B cell (primary cell): ENCODE measurements at regions not wholly inside any gene's neighbourhood (a gene's known extent, or its start where the extent isn't known, plus 50 kb on each side); places are given as distances from the start of the nearest gene placed in this dataset.

Experiments
- ATAC-seq: fragments of 200-7000 bp; cut with Tn5 transposase; one replicate; pipeline ENCODE4 v1.10.0; 2021; ENCODE audit warnings: low read depth, mild to moderate bottlenecking, moderate number of reproducible peaks, moderate library complexity
- CTCF ChIA-PET: fragments of 350-600 bp; sonication (Branson Sonifier 250); formaldehyde crosslinking; loops from one replicate; lab custom pipeline; 2021; ENCODE audit warnings: antibody characterized with exemption, inconsistent platforms; lab: Charles Lee
- POLR2A ChIA-PET: fragments of 350-600 bp; sonication (Branson Sonifier 250); formaldehyde crosslinking; loops from one replicate; lab custom pipeline; 2021; ENCODE audit warnings: antibody characterized with exemption; lab: Charles Lee
- DNase-seq: peaks from one replicate; pipeline ENCODE4 v3.0.0; 2013
- H2AFZ ChIP-seq: 2 replicates; pipeline ENCODE4 v1.6.1; 2012; ENCODE audit warnings: mild to moderate bottlenecking, low read depth, low read length; ENCODE audit not compliant: insufficient read depth, poor library complexity, severe bottlenecking
- H3K27ac ChIP-seq, 2 donors: 1 replicate in 1 of 2; 2 replicates in 1 of 2; pipeline ENCODE4 v1.5.1; 2012 to 2013; ENCODE audit warnings: low read length in 2 of 2, mild to moderate bottlenecking in 2 of 2, moderate library complexity in 1 of 2
- H3K27me3 ChIP-seq, 4 experiments: fragments of 200-600 bp in 1 of 4; sonication (generic) in 1 of 4; replicated peaks in 1 of 4; 1 replicate in 2 of 4; 2 replicates in 2 of 4; pipeline versions ENCODE4 v1.6.1 to v1.7.0; 2013 to 2016; ENCODE audit warnings: low read length in 3 of 4, mild to moderate bottlenecking in 2 of 4, mixed read lengths in 1 of 4, moderate library complexity in 1 of 4; ENCODE audit not compliant: insufficient read depth in 4 of 4, control insufficient read depth in 3 of 4; ENCODE audit errors: control extremely low read depth in 1 of 4
- H3K36me3 ChIP-seq, 2 experiments: replicated peaks in 1 of 2; 1 replicate in 1 of 2; 2 replicates in 1 of 2; pipeline versions ENCODE4 v1.6.1 to v1.7.1; 2013; ENCODE audit warnings: low read length in 1 of 2; ENCODE audit not compliant: insufficient read depth in 2 of 2, control insufficient read depth in 1 of 2; ENCODE audit errors: control extremely low read depth in 1 of 2, extremely low read depth in 1 of 2
- H3K4me1 ChIP-seq, 2 donors: fragments of 200-600 bp in 1 of 2; sonication (generic) in 1 of 2; 1 replicate in 1 of 2; 2 replicates in 1 of 2; pipeline versions ENCODE4 v1.5.1 to v1.6.1; 2013 to 2017; ENCODE audit warnings: low read length in 2 of 2; ENCODE audit not compliant: control insufficient read depth in 2 of 2, insufficient read depth in 2 of 2
- H3K4me2 ChIP-seq: replicated peaks from 2 replicates; pipeline ENCODE3; 2012; ENCODE audit warnings: mild to moderate bottlenecking, low read depth, low read length; ENCODE audit not compliant: poor library complexity, severe bottlenecking
- H3K4me3 ChIP-seq, 5 experiments: fragments of 200-600 bp in 1 of 5; sonication (generic) in 1 of 5; 1 replicate in 3 of 5; 2 replicates in 2 of 5; pipeline versions ENCODE4 v1.5.1 to v1.7.0; 2011 to 2016; ENCODE audit warnings: low read length in 4 of 5, mild to moderate bottlenecking in 4 of 5, low read depth in 2 of 5, control low read depth in 1 of 5, moderate library complexity in 1 of 5; ENCODE audit not compliant: insufficient read depth in 1 of 5; ENCODE audit errors: control extremely low read depth in 1 of 5, extremely low read depth in 1 of 5
- H3K79me2 ChIP-seq: fragments of 200-600 bp; sonication (generic); one replicate; pipeline ENCODE4 v1.6.0; 2016; ENCODE audit warnings: low read length; ENCODE audit not compliant: control insufficient read depth, insufficient read depth
- H3K9ac ChIP-seq: fragments of 200-600 bp; sonication (generic); 2 replicates; pipeline ENCODE4 v1.6.1; 2017; ENCODE audit warnings: mild to moderate bottlenecking, low read length, moderate library complexity
- H3K9me3 ChIP-seq, 3 donors: one replicate each; pipeline versions ENCODE4 v1.6.1 to v1.7.1; 2013; ENCODE audit warnings: low read length in 2 of 3; ENCODE audit not compliant: control insufficient read depth in 2 of 3, insufficient read depth in 1 of 3; ENCODE audit errors: control extremely low read depth in 1 of 3
- H4K20me1 ChIP-seq: 2 replicates; pipeline ENCODE4 v1.6.0; 2012; ENCODE audit warnings: mild to moderate bottlenecking, low read length; ENCODE audit not compliant: insufficient read depth, control insufficient read depth, poor library complexity, severe bottlenecking
- H3K27ac Mint-ChIP-seq: one replicate; pipeline ENCODE4 v1.8.0; 2021; ENCODE audit warnings: mixed read lengths
- H3K27me3 Mint-ChIP-seq: one replicate; pipeline ENCODE4 v1.8.0; 2021; ENCODE audit warnings: mixed read lengths
- H3K4me1 Mint-ChIP-seq: one replicate; pipeline ENCODE4 v1.8.0; 2021; ENCODE audit warnings: mixed read lengths
- H3K4me3 Mint-ChIP-seq: one replicate; pipeline ENCODE4 v1.8.0; 2021; ENCODE audit warnings: mixed read lengths
- H3K9me3 Mint-ChIP-seq: one replicate; pipeline ENCODE4 v1.8.0; 2022; ENCODE audit warnings: mixed read lengths; ENCODE audit not compliant: insufficient read depth
- EZH2 ChIP-seq: IDR thresholded peaks from 2 replicates; pipeline ENCODE4 v1.6.1; 2012; ENCODE audit warnings: borderline replicate concordance, low read depth, mild to moderate bottlenecking, moderate library complexity, low read length; ENCODE audit not compliant: insufficient read depth, poor library complexity, severe bottlenecking
- WGBS: methylation state at CpG from one replicate; pipeline ENCODE4 v1.1.5; 2013; ENCODE audit warnings: missing lambda C conversion rate; ENCODE audit not compliant: insufficient coverage; 5-methylcytosine and 5-hydroxymethylcytosine counted together
- intact Hi-C: fragments of 100-400 bp; cut with micrococcal nuclease; formaldehyde crosslinking; loops from one replicate; pipeline ENCODE4 v1.10.0; 2022
- TF ChIP-seq, protein P1 (sequence below): fragments of 200-600 bp; IDR thresholded peaks from one replicate; pipeline ENCODE4 v1.8.0; 2022; ENCODE audit warnings: antibody characterized with exemption, mild to moderate bottlenecking

DNA sequence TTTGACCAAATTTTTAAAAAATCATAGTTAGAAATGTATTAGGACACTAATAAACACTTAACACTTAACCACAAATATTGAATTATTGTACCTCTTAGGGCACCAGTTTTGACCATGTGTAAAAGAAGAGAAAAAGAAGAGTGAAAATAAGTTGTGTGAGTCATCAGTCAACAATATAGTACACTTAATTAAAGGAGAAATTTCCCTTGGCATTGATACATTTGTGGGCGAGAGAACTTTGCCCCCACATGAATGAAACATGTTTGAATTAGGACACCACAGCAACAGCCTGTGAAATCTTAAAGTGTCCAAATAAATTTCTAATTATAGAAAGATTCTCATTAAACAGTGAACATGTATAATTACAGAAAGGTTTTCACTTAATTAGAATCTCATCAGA lies 1292.8 kb upstream of the TENM3 start:
- no peak overlapping the region for H2AFZ ChIP-seq
- POLR2A ChIA-PET, result no interaction called here

DNA sequence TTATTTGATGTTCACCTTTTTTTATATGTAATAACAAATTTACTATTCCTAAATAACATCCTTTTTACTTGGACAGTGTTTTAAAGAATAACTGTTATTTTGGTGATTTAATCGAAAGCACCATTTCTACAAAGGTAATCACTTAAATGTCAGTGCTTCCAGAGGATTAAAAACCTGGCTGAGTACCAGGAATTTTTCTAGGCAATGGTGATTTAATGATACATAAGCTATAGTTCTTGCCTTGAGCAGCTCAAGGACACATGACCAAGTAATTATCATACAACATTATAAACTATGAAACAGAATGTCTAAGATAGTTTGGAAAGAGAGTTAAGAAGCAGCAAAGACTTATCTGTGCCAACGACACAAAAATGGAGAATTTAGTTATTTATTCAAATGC lies 1291.9 kb upstream of the TENM3 start:
- Mint-ChIP-seq H3K27me3 (no peaks in the 10 kb centered on the region), H3K4me3 (no peak overlapping the region), H3K4me1 (no peaks in the 10 kb centered on the region), H3K9me3 (no peaks in the 10 kb centered on the region), H3K27ac (no peak overlapping the region)
- Histone ChIP-seq H3K27me3 (no peaks in the 10 kb centered on the region), H3K9me3 (no peaks in the 10 kb centered on the region), H3K4me2 (no peak overlapping the region), H4K20me1 (no peaks in the 10 kb centered on the region), H3K9ac (no peak overlapping the region), H3K36me3 (no peaks in the 10 kb centered on the region), H3K27ac (no peak overlapping the region), H3K4me3 (no peak overlapping the region), H3K4me1 (no peaks in the 10 kb centered on the region), H3K79me2 (no peaks in the 10 kb centered on the region), H2AFZ (no peak overlapping the region)
- POLR2A ChIA-PET, result no interaction called here
- CTCF ChIA-PET, result no interaction called here
- no CpG with 5 or more reads among the region's 2 CpGs for WGBS
- no peak for DNase-seq
- no peak for ATAC-seq
- intact Hi-C loops, result no loop called here
- TF ChIP-seq EZH2, result no peak
- TF ChIP-seq, protein P1, sequence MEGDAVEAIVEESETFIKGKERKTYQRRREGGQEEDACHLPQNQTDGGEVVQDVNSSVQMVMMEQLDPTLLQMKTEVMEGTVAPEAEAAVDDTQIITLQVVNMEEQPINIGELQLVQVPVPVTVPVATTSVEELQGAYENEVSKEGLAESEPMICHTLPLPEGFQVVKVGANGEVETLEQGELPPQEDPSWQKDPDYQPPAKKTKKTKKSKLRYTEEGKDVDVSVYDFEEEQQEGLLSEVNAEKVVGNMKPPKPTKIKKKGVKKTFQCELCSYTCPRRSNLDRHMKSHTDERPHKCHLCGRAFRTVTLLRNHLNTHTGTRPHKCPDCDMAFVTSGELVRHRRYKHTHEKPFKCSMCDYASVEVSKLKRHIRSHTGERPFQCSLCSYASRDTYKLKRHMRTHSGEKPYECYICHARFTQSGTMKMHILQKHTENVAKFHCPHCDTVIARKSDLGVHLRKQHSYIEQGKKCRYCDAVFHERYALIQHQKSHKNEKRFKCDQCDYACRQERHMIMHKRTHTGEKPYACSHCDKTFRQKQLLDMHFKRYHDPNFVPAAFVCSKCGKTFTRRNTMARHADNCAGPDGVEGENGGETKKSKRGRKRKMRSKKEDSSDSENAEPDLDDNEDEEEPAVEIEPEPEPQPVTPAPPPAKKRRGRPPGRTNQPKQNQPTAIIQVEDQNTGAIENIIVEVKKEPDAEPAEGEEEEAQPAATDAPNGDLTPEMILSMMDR, result no peak

More for the DNA sequence above, 1292.8 kb upstream of the TENM3 start:
- WGBS, result no CpG with 5 or more reads among the region's 1 CpG
- CTCF ChIA-PET, result no interaction called here
- H3K9ac ChIP-seq, result no peak overlapping the region
- no peaks in the 10 kb centered on the region for H3K36me3 ChIP-seq
- no peak overlapping the region for H3K4me2 ChIP-seq
- DNase-seq (no peak), ATAC-seq (no peak)
- no peak overlapping the region for H3K27ac ChIP-seq
- H3K27me3 Mint-ChIP-seq, result no peaks in the 10 kb centered on the region
- H3K27me3 ChIP-seq, result no peaks in the 10 kb centered on the region
- no peaks in the 10 kb centered on the region for H4K20me1 ChIP-seq
- no peaks in the 10 kb centered on the region for H3K9me3 ChIP-seq
- TF ChIP-seq EZH2, result no peak
- TF ChIP-seq, protein P1, result no peak
- no peak overlapping the region for H3K4me3 ChIP-seq
- H3K9me3 Mint-ChIP-seq, result no peaks in the 10 kb centered on the region
- H3K4me3 Mint-ChIP-seq, result no peak overlapping the region
- no peaks in the 10 kb centered on the region for H3K4me1 Mint-ChIP-seq
- no peak overlapping the region for H3K27ac Mint-ChIP-seq
- H3K79me2 ChIP-seq, result no peaks in the 10 kb centered on the region
- intact Hi-C loops, result no loop called here
- H3K4me1 ChIP-seq, result no peaks in the 10 kb centered on the region
